AG09319 (cell line): ENCODE measurements at regions not wholly inside any gene's neighbourhood (a gene's known extent, or its start where the extent isn't known, plus 50 kb on each side); places are given as distances from the start of the nearest gene placed in this dataset.

Experiments
- DNase-seq: peaks from one replicate; pipeline ENCODE4 v3.0.0-alpha.2; 2010; ENCODE audit warnings: low read depth; ENCODE audit errors: extremely low read depth
- TF ChIP-seq, protein P1 (sequence below): IDR thresholded peaks from 2 replicates; pipeline ENCODE4 v1.5.1; 2011; ENCODE audit warnings: low read depth, mild to moderate bottlenecking, inconsistent platforms, low read length, moderate library complexity

DNA sequence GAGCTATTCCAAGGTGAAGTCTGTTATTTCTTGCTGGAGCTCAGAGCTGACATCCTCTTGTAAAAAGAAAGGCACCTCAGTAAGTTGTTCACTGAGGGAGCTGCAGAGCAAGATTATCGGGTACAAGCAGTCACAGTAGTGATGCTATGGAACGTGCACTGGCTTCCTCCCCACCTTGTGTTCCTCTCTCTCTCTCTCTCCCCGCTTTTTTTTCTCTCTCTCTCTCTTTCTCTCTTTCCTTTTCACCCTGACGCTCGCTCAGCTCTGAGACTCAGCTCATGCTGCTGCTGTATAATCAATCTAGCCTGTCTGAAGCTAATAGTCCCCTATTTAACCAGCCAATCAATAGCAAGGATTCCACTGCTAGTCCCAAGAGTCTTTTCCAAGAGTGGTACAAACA lies 587.6 kb upstream of the CDH18 start:
- TF ChIP-seq, protein P1, sequence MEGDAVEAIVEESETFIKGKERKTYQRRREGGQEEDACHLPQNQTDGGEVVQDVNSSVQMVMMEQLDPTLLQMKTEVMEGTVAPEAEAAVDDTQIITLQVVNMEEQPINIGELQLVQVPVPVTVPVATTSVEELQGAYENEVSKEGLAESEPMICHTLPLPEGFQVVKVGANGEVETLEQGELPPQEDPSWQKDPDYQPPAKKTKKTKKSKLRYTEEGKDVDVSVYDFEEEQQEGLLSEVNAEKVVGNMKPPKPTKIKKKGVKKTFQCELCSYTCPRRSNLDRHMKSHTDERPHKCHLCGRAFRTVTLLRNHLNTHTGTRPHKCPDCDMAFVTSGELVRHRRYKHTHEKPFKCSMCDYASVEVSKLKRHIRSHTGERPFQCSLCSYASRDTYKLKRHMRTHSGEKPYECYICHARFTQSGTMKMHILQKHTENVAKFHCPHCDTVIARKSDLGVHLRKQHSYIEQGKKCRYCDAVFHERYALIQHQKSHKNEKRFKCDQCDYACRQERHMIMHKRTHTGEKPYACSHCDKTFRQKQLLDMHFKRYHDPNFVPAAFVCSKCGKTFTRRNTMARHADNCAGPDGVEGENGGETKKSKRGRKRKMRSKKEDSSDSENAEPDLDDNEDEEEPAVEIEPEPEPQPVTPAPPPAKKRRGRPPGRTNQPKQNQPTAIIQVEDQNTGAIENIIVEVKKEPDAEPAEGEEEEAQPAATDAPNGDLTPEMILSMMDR = no peak
- no peak for DNase-seq

DNA sequence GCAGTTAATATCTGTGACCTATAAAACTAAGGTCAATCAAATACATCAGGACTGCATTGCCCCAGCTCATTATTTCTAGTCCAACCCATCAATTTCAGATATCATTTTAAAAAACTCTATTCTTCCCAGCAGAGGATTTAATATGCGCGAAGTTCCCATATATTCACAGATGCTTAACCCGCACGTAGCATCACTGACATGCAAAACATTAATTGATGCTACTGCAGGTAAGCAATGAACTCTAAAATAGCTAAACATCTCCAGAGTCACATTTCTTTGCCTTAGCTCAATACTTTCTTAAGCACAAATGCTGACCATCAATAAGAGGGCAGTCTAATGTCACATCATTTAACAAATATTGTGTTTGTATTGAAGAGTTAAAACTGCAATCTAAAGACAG lies 586.6 kb upstream of the CDH18 start:
- no peak for DNase-seq
- TF ChIP-seq, protein P1 = no peak

DNA sequence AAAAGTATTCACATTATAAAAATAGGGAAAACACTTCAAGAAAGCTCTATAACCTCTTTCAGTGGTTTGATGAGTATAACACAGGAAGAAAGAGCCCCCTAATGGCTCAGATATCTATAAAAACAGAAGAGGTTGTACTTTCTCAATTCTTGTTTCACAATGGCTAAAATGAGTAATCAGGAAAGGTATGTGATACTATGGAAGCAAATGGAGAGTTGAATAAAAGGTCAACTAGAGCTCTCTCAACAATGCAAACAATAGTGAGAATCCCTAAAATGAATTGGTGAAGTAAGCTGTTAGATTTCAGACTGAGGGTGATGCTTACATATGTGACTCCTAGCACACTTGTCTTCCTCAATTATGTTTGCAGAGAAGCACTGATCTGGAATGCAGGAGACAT lies 584.6 kb upstream of the CDH18 start:
- no peak for DNase-seq
- TF ChIP-seq, protein P1 = no peak

DNA sequence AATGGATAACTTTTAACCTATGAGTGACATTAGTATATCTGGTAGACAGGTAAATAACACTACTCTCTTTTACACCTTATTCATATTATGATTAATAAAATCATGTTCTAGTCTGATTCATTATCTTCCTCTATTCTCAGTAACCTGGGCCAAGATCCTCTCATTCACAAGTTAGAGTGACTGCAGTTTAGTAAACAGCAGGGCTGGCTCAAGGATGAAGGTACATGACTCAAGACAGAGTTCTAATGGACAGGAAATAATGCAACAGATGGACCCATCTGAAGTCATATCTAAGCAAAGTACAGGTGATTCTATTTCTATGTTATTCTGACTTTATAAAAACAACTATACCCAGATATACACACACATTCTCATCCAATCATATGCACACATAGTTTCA lies 582.5 kb upstream of the CDH18 start:
- TF ChIP-seq, protein P1 = no peak
- no peak for DNase-seq

DNA sequence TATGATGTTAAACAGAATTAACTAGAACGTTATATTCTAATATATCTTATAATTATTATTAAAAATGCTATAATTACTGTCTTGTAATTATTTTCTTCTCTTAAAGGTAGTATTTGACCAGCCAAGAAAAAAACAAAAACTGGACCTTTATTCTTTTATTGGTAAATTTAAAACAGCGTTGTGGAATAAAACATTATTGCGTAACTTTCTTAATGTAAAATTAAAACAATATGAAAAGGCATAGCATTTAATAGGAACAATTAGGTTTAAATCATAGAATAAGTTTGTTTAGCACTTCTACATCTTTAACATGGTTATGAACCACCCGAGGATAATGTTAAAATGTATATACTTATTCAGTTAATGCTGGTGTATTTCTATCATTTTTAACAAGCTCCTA lies 574.5 kb upstream of the CDH18 start:
- TF ChIP-seq, protein P1 = no peak
- DNase-seq = no peak

DNA sequence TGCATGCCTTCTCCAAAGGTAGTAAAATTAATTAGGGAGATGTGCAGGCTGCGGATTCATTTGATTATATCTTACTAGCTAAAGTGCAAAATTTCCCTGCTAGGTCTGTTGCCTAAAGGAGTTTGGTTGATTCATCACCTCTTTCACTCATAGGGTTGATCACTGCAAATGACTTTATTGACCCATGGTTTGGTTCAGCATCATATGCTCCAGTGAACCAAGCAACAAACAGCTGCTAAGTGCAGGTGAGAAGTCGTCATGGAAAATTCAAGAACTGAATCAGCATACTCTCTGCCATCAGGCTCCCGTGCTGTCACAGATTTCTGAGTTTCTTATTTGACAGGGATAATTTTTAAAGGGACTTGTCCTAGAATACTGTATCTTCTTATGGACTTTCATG lies 571.8 kb upstream of the CDH18 start:
- TF ChIP-seq, protein P1 = no peak
- DNase-seq = no peak

DNA sequence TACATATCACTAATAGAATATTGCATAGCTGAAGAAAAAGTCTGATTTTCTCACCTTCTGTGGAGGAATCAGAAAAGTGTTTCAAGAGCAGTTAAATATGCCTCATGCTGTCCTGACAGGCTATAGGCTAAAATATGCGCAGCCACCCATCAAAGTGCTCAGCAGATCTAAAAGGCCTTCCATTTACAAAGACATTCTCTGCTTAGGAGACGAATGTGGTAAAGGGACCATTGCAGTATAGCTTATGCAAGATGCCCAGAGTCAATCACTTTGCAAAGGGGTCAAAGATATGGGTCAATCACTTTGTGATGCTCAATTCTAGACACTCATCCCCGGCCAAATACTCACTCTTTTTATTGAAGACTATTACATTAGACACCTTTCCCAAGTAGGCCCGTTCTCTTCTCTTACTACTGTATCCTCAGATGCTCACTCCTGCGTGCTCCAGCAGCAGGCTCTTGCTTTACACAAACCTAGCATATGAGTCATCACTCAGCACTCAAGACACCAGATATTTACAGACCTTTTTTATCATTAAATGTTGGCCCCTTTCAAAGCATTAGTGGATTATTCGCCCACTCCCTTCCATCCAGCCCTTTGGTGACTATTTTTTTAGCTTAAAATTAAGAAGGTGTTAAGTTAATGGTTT lies 568.2 kb upstream of the CDH18 start:
- no peak for DNase-seq
- TF ChIP-seq, protein P1 = no peak
